ENCODE measurements at regions not wholly inside any gene's neighbourhood (a gene's known extent, or its start where the extent isn't known, plus 50 kb on each side); places are given as distances from the start of the nearest gene placed in this dataset.
"Not testable (repeated sequence)": the region's sequence is repeated elsewhere in the genome, so short reads cannot be mapped to it uniquely, and the experiment has no call there.

DNA sequence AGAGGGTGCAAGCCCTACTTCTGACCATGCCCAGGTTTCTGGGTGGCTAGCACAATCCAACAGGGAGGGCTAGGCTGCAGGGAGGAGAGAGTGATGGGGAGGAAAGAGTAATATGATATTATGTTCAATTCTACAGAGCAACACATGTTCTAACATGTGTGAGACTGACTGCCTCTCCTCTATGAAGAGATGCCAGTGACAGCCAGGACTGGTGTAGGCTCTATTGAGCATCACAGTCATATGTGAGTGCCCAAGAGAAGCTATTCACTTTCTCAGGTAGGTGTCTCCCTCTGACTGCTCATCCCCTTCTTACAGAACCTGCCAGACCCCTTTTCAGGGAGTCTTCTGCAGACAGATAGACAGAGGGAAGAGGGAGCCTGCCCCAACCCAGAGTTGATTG is 446.1 kb downstream of the SIPA1L2 start:
- DNase-seq = no peak

DNA sequence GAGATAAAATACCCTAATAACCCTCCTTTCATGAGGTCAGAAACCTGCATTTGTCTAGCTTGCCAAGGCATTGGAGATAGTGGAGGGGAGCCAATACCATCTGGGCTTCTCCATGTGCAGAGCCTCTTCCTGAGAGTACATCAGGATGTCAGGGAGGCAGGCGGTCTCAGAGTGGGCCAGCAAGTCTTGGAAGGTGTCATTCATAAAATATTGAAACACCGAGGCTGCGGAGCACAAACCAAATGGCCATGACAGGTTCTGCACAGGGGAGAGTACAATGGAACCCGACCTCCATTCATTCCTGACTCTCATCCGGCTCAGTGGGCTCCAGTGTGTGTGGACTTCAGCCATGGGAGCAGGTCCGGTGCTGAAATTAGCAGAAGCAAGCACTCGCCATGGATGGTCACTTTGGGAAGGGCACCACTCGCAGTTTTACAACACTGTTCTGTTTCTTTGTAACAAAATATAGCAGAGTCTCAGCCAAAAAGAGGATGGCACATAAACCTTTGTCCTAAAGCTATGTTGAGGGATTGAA is 446.6 kb downstream of the SIPA1L2 start:
- DNase-seq = no peak

DNA sequence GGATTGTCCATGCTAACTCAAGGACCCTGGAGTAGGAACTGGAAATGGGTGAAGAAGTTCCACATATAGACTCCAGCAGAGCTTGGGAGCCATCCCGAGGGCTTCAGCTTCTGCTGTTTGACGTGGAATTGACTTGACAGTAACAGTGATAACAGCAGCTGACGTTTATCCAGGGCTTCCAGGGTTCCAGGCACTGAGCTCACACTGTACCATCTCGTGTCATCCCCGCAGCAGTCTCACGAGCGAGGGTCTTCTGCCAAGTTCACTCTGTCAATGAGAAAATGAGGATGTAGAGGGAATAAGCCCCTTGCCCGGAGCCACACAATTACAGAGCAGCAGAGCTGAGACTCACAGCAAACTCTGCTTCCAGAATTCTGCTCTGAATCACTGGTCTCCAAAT is 447.7 kb downstream of the SIPA1L2 start:
- DNase-seq = no peak

DNA sequence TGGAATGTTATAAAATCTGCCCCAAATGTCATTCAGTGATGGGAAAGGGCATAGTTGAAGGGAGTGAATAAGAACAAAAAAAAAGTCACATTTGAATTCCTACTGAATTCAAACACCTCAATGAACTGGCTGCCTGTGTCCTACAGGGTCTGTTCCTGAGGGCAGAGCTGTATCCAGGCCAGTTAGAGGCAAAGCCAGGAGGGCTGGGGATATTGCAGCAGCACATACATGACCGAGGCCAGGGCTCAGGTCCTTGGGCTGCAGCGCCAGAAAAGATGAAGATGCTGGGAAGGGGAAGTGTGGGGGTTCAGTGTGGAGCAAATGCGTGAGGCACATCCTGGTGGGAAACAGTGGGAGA is 449.2 kb downstream of the SIPA1L2 start:
- DNase-seq = no peak

DNA sequence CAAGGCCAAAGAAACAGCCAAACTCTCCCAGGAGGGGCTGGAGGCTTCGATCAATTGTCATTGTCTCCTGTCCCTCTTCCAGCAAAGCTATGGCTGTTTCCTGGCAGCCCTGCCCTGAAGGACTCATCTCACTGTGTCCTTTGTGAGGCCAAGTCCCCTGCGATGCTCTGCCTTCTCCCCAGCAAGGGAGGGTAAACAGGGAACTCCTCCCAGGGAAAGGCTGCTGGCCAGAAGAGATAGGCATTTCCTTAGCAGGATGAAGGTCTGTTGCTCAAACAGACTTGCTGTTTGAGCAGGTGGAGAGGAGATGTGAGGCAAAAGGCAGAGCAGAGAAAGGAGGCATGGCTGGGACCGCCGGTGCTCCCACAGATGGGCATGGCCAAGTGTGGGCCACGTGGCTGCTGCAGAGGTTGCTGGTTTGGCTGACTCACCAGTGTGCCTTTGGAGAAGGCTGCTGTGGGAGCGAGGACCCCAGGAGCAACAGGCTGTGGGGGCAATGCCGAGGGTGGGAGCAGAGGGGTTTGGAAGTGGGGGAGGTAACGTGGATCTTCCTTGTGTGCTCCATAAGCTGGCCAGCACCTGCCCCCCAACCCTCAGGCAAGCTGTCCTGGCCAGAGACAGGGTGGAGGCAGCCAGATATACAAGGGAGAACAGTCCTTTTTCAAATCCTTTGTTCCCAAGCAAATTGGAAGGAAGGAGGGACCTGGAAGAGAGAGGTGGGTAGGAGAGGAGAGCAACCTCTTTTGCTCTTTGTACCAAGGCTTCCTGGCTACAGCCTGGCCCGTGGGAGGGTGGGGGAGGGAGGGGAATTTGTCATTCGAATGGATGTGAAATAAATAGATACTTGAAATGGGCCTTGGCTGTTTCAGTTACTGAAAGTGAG is 449.8 kb downstream of the SIPA1L2 start:
- DNase-seq = no peak

DNA sequence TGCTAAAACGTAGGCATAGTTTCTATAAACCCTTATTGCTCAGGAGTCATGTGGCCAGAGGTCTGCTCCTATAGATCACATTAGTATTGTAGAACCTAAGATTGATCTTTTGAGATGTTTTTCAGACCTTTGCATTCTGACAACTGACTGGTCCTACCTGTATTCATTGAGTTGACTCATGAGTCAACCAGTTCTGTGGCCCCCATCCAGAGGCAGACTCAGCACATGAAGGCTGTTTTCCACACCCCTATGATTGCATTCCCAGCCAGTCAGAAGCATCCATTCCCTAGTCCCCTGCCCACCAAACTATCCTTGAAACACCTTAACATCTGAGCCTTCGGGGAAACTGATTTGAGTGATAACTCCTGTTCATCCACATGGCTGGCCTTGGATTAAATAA is 451.7 kb downstream of the SIPA1L2 start:
- no peak for DNase-seq

DNA sequence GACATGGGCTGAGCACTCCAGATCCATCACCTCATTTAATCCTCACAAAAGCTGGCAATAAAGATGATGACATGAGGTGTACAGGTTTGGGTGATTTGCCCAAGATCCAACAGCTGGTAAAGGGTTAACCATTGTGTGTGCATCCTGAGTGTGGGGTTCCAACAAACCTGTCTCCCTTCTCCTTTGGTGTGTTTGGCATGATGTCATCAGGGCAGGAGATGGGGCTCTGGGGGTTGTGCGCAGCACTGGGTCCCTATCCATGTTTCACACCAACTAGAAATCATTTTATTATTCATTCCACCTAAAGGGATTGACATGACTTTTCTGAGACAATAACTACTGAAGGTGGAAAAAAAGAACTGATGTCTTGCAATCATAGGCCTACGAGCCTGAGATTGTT is 452.5 kb downstream of the SIPA1L2 start:
- DNase-seq = no peak

DNA sequence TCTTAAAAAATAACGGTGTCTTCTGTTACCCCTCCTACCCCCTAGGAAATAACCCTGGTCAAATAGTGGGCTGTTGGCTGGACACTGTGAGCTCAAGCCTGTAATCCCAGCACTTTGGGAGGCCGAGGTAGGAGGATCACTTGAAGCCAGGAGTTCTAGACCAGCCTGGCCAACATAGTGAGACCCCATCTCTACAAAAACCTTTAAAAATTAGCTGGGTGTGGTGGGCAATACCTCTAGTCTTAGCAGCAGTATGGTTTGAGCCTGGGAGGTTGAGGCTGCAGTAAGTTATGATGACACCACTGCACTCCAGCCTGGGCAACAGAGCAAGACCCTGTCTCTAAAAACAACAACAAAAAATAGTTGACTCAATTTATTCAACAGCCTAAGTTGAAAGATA is 453.7 kb downstream of the SIPA1L2 start:
- DNase-seq = no peak

DNA sequence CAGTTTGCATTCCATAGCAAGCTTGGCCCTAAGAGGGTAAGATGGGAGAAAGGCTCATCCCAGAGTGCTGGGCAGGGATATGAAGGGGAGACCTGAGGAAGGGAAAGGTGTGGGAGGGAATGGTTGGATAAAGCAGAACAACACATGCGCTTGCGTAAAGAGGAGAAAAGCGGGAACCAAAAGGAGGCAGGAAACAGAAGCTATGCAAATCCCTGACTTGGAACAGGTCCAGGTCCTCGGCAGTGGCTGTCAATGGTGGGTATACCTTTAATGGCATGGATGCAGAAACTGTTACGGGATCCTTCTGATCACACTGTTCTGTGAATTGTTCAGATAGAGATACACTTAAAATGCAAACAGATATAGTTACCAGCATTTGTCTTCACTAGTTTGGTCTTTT is 455.6 kb downstream of the SIPA1L2 start:
- DNase-seq = no peak

DNA sequence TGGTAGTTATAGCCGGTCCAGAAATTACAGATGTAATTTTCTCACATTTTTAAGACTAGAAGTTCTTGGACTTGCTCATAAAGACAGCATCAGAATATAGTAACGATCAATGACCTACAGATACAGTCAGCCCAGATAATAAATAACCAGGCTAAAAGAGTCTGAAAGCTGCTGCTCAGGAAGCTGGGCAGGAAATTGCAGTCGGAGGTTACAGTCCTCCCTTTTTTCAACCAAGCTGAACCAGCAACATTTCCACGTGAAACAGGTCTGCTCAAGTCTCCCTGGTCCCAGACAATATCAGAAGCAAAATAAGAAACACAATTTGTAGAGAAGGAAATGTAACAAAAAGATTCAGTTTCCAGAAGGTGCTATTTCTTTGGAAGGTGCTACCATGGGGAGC is 457.4 kb downstream of the SIPA1L2 start:
- DNase-seq = no peak

DNA sequence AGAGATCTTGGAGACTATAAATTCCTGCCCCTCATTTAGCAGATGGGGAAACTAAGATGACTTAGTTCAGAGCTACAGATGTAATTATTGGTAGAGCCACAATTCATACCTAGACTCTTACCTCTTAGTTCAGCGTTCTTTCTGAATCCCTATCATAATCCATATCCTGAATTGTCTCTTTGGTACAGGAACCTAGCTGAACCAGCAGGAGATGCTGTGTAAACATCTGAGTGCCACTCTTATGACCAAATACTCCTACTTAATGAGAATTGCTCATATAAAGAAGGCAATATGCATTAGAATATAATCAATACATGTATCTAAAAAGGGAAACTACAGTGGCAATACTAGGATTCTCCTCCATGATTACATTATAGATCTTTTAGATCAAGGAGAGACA is 459.0 kb downstream of the SIPA1L2 start:
- DNase-seq = no peak

DNA sequence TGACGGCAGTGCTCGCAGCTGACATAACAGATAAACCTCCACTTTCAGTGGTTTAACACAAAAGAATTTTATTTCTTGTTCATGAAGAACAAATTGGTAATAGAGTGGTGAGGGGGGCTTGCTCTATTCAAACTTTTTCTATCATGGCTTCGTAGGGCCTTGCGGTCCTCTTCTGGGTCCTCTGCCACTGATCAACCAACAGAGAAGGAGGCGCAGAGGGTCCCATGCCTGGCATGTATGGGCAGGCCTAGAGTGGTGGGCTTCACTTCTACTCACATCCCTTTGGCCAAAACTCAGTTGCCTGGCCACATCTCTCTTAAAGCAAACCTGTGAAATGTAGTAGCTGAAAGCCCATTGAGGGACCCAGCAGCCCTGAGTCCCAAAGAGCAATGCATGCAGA is 460.5 kb downstream of the SIPA1L2 start:
- no peak for DNase-seq

DNA sequence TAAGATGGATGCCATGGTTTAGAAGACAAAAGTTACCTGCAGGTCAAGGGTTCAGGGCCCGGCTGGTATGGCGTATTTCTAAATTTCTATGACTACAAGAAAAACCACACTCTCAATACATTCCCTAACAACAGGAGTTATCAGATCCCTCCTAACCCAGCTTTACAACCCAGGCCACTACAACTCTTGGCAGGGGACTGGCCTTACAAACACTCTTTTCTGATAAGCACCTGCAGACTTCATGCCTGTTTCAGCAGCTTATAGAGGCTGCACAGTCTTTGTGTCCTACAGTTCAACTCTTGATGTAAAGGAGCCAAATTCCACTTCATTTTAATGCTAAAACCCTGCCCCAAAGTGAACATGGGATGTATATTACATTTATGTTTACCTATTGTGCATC is 461.4 kb downstream of the SIPA1L2 start:
- DNase-seq = no peak

DNA sequence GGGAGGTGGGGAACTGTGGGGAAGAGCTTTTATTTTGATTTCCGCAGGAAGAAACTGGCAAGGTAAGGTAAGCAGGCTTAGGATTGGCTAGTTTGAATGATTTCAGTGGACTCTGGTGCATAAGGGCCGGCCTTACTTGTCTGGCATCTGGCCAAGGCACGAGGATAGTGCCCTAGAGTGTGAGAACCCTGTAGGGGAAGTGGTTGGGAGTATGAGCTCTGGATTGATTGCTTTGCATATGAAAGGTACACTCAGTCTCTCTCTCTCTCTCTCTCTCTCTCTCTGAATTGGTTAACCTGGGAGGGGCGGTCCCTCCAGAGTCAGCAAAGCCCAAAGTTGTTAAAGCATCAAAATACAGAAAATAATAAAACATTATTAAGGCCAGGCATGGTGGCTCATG is 463.0 kb downstream of the SIPA1L2 start:
- DNase-seq = no peak

DNA sequence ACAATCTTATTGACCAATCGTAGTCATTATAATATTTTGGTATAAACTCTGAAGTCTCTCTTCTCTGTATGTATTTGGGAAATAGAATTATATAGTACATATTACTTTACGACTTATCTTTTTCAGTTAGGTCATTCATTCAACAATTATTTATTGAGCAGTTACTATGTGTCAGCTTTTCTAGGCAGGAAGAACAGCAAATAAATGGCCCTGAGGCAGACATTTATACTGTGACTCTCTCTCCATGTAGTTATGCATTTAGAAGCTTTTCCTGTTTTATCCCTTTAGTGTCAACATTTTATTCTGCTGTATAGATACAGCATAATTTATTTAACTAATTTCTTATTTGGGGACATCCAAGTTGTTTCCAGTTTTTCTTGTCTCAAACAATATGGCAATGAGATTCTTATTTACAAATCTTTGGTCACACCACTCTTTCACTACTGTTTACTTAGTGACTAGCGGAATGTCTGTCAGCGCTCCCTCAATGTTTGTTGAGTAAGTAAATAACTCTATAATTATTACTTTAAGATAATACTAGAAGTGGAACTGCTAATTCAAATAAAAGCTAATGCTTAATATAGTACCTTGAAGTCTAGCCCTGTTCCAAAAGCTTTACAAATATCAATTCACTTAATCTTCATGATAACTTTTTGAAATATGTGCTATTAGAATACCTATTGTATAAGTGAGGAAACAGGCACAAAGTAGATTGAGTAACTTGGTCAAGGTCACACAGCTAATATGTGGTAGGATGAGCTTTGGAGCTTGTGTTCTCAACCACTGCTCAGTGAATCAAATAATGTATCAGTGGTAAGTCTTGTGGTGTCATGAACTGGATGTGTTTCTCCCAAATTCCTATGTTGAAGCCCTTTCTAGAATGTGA is 465.6 kb downstream of the SIPA1L2 start:
- DNase-seq = no peak

DNA sequence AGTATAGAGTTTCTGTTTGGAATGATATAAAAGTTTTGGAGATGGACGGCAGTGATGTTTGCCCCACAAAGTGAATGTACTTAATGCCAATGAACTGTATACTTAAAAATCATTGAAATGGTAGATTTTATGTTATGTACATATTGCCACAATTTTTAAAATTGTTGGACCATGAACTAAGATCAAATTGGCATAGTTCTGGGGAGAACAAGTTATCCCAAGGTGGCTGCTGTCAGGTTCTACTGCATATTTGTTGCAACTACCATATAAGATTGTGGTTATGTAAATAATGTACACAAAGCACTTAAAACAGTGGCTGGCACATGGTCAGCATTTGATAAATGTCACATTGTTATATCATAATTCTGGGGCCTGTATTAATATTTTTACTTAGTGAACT is 466.4 kb downstream of the SIPA1L2 start:
- DNase-seq = no peak

DNA sequence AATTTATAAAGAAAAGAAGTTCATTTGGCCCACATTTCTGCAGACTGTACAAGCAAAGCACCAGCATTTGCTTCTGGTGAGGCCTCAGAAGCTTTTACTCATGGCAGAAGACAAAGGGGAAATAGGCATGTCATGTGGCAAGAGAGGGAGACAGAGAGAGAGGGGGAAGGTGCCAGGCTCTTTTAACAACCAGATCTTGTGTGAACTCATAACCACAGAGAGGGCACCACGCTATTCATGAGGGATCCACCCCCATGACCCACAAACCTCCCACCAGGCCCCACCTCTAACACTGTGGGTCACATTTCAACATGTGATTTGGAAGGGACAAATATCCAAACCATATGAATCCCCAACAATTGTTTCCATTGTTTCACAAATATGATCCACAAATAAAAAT is 467.9 kb downstream of the SIPA1L2 start:
- DNase-seq = no peak

DNA sequence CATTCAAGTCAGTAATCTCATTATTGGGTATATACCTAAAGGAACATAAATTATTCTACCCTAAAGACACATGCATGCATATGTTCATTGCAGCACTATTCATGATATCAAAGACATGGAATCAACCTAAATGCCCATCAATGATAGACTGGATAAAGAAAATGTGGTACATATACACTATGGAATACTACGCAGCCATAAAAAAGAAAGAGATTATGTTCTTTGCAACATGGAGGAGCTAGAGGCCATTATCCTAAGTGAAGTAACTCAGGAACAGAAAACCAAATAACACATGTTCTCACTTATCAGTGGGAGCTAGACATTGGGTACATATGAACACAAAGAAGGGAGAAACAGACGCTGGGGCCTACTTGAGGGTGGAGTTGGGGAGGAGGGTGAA is 471.4 kb downstream of the SIPA1L2 start:
- DNase-seq = not testable (repeated sequence)

DNA sequence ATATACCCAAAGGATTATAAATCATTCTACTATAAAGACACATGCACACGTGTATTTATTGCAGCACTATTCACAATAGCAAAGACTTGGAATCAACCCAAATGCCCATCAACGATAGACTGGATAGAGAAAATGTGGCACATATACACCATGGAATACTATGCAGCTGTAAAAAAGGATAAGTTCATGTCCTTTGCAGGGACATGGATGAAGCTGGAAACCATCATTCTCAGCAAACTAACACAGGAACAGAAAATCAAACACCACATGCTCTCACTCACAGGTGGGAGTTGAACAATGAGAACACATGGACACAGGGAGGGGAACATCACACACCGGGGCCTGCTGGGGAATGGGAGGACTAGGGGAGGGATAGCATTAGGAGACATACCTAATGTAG is 473.9 kb downstream of the SIPA1L2 start:
- not testable (repeated sequence) for DNase-seq

DNA sequence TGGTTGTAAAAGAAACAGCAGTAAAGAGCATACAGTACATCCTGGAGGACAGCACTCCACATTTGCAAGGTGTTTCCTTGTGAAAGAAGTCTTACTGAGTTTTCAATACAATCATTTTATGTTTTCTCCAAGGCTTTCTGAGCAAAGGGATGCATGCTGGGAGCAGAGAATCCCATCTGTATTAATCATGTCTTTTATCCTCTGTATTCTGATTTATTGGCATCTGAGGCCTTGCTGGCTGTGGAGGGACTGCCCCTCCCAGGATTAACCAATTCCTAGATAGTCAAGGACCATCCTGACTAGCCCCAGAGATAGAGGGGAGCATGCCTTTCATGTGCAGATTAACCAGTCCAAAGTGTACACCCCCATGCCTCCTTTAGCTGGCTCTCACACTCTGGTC is 476.3 kb downstream of the SIPA1L2 start:
- no peak for DNase-seq

DNA sequence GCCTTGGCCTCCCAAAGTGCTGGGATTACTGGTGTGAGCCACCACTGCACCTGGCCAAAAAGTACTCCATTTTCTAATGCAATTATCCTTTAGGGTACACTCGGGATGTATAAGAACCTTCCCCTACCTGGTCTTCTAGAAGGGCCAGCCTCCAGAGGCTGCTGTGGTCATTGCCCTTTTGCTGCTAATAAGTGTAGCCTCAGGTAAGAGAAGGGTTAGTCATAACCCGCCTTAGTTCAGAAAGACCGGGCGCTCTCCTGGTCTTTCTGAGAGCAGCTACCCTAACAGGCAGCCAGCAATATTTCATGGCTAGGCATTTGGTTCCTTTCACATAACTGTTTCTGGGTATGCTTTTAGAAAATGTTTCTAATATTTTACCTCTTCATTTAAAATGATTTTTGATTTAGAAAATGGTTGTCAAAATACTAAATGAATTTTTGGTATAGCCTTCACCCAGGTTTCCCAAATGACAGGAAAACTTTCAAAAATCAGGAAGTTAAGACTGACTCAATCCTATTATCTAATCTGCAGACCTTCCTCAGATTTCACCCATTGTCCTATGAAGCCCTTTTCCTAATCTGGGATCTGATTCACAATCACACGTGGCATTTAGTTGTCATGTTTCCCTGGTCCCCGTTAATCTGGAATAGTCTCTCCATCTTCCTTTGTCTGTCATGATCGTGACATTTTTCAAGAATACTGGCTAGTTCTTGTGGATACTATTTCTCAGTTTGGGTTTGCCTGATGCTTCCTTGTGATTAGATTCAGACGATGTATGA is 479.0 kb downstream of the SIPA1L2 start:
- no peak for DNase-seq

DNA sequence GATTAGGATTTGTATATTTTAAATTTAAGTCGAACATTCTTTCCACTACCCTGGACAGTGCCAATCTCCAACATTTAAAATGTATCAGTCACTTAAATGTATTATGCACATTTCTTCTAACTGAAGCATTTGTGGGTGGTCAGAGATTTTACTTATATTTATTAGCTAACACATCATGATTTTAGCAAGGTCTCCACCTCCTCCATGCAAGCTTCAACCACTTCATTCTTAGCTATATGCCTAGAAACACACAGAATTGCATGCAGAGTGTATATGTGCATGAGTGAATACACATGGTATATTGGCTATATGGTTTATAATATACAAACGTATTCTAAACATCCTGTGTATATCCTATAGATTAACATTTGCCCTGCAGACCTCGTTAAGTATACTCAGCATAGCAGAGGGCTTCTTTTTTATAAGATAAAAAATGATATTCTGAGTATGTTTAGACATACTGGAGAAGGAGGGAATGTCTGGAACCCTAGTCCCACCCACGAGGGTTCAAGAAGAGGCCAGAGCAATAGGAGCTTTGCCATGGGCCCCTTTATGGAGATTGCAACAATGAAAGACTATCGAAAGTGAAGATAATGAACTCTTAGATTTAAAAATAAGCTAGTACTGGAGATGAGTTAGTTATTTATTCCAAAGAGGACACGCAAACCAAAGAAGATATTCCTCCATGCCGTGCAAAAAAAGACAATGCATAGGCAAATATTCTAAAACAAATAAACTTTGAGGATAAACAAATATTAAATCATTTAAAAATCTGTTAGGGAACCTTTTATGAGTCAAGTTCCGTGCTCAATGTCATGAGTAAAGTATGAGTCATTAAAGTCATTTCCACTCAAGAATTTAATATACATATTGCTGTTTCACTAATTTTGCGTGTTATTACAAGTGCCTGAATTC is 480.4 kb downstream of the SIPA1L2 start:
- DNase-seq = no peak

Measured in NCI-H2171 (cell line).